Activated T-helper 1 cell treated with anti-CD3 and anti-CD28 coated beads, Interleukin-12 subunit alpha, Interleukin-12 subunit beta, Interleukin-2, Interleukin-4 antibody, amounts not matched to agents 30 ng/mL and 10 ng/mL and 1 ng/mL, durations not matched to agents 14 hours and 24 hours and 36 hours (primary cell): ENCODE measurements at regions not wholly inside any gene's neighbourhood (a gene's known extent, or its start where the extent isn't known, plus 50 kb on each side); places are given as distances from the start of the nearest gene placed in this dataset.
"Not testable (repeated sequence)": the region's sequence is repeated elsewhere in the genome, so short reads cannot be mapped to it uniquely, and the experiment has no call there.

Experiments
- DNase-seq: peaks from one replicate; pipeline ENCODE4 v3.0.0; 2021; ENCODE audit warnings: low spot score
- H3K27ac Mint-ChIP-seq: one replicate; pipeline ENCODE4 v1.8.0; 2021; ENCODE audit warnings: mild to moderate bottlenecking, mixed read lengths
- H3K27me3 Mint-ChIP-seq: one replicate; pipeline ENCODE4 v1.8.0; 2022; ENCODE audit warnings: mild to moderate bottlenecking, moderate library complexity, mixed read lengths; ENCODE audit not compliant: insufficient read depth
- H3K36me3 Mint-ChIP-seq: one replicate; pipeline ENCODE4 v1.8.0; 2021; ENCODE audit warnings: low read depth, mixed read lengths
- H3K4me1 Mint-ChIP-seq: one replicate; pipeline ENCODE4 v1.8.0; 2021; ENCODE audit warnings: low read depth, mixed read lengths
- H3K4me3 Mint-ChIP-seq: one replicate; pipeline ENCODE4 v1.8.0; 2021; ENCODE audit warnings: mild to moderate bottlenecking, moderate library complexity, mixed read lengths
- H3K9me3 Mint-ChIP-seq: one replicate; pipeline ENCODE4 v1.8.0; 2021; ENCODE audit warnings: mixed read lengths
- intact Hi-C: fragments of 100-400 bp; cut with micrococcal nuclease; formaldehyde crosslinking; loops from one replicate; pipeline ENCODE4 v1.15.1; 2024

DNA sequence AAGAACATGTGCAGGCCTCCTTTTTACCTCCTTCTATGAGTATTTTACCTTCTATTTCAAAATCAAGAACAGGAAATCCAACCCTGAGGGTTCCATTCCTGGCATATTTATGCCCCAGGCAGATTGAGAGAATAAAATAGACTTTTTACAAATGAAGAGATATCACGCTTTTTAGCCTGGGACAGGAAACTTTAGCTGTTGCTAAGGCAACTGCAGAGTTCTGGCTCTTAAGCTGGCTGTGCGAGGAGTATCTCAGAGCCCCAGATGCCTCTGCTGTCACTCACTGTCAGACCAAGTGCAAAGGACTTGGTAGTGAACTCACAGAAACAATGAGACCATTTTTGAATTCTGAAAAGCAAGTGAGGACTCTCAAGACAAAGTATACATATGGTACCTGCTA, 69.5 kb upstream of the HSPB3 start:
- H3K27me3 Mint-ChIP-seq: no peaks in the 10 kb centered on the region
- DNase-seq: no peak
- peaks cover 4% of the 10 kb centered on the region for H3K4me1 Mint-ChIP-seq
- peaks cover 2% of the 10 kb centered on the region for H3K36me3 Mint-ChIP-seq
- H3K9me3 Mint-ChIP-seq: peaks cover 3% of the 10 kb centered on the region
- H3K27ac Mint-ChIP-seq: no peak overlapping the region
- intact Hi-C loops: no loop called here
- no peak overlapping the region for H3K4me3 Mint-ChIP-seq

DNA sequence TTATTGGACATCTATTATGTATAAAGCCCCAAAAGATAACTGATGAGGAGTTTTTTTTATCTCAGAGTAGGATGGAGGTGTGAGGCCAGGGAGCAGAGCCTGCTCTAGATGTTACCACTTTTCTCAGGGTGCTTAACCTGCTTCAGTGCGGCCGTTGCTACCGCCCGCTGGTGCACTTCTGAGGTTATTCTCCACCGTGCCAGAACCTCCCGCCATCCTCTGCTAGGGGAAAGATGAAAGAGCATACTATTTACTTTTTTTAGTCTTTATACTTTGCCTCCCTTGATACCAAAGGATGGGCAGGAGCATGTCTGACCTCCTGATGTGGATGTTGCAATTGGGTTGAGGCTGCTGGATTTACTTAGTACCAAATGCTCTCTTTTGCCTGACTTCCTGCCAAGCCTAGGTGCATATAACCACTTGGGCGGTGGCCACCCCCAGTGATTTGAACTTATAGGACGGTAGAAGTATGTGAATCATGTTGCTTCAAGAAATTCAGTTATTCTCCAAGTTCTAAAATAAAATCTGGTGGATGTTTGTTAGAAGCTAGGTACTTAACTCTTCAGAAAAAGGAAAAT, 71.1 kb upstream of the HSPB3 start:
- H3K9me3 Mint-ChIP-seq: peaks cover 3% of the 10 kb centered on the region
- H3K27me3 Mint-ChIP-seq: no peaks in the 10 kb centered on the region
- H3K4me3 Mint-ChIP-seq: no peak overlapping the region
- peaks cover 4% of the 10 kb centered on the region for H3K4me1 Mint-ChIP-seq
- H3K36me3 Mint-ChIP-seq: peaks cover 2% of the 10 kb centered on the region
- DNase-seq: no peak
- intact Hi-C loops: no loop called here
- H3K27ac Mint-ChIP-seq: no peak overlapping the region

DNA sequence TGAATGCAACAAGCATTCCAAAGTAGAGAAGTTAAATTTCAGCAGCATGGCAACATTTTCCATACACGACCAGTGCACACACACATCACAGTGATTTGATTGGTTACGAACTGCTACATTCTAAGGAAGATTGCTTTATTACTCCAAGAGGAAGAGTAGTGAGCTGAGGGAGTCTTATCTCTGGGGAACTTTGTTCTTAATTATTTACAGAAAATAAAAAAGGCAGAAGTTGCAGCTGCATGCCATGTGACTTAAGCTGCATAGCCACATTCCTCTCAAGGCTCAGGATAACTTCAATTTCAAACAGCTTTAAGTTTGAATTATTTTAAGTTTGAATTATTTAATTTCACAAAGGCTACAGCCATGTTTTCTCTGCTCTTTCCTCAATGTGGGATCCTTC, 71.6 kb upstream of the HSPB3 start:
- H3K4me3 Mint-ChIP-seq: no peak overlapping the region
- intact Hi-C loops: no loop called here
- no peaks in the 10 kb centered on the region for H3K27me3 Mint-ChIP-seq
- H3K4me1 Mint-ChIP-seq: no peaks in the 10 kb centered on the region
- DNase-seq: no peak
- H3K36me3 Mint-ChIP-seq: no peaks in the 10 kb centered on the region
- no peaks in the 10 kb centered on the region for H3K9me3 Mint-ChIP-seq
- H3K27ac Mint-ChIP-seq: no peak overlapping the region

GRCh38 chr5:54383225-54383901, 72.1 kb upstream of the HSPB3 start:
- no peak for DNase-seq
- H3K4me3 Mint-ChIP-seq: no peak overlapping the region
- H3K27me3 Mint-ChIP-seq: no peaks in the 10 kb centered on the region
- intact Hi-C loops: no loop called here
- no peaks in the 10 kb centered on the region for H3K9me3 Mint-ChIP-seq
- no peaks in the 10 kb centered on the region for H3K4me1 Mint-ChIP-seq
- no peak overlapping the region for H3K27ac Mint-ChIP-seq
- no peaks in the 10 kb centered on the region for H3K36me3 Mint-ChIP-seq

DNA sequence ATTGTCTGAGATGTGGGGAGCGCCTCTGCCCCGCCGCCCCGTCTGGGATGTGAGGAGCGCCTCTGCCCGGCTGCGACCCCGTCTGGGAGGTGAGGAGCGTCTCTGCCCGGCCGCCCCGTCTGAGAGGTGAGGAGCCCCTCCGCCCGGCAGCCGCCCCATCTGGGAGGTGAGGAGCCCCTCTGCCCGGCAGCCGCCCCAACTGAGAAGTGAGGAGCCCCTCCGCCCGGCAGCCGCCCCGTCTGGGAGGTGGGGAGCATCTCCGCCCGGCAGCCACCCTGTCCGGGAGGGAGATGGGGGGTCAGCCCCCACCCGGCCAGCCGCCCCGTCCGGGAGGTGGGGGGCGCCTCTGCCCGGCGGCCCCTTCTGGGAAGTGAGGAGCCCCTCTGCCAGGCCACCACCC, 70.9 kb upstream of the ARL15 start:
- DNase-seq, H3K36me3 Mint-ChIP-seq, H3K4me1 Mint-ChIP-seq, H3K27ac Mint-ChIP-seq, H3K4me3 Mint-ChIP-seq, intact Hi-C loops, H3K27me3 Mint-ChIP-seq, H3K9me3 Mint-ChIP-seq: not testable (repeated sequence)

- Mint-ChIP-seq H3K4me3 (no peak overlapping the region), H3K27ac (no peak overlapping the region), H3K36me3 (no peaks in the 10 kb centered on the region), H3K4me1 (no peaks in the 10 kb centered on the region), H3K9me3 (no peaks in the 10 kb centered on the region), H3K27me3 (peaks cover 3% of the 10 kb centered on the region)
- DNase-seq: no peak
- intact Hi-C loops: no loop called here
Observed at GRCh38 chr5:54379590-54379989, 69.2 kb upstream of the ARL15 start.

- no peak for DNase-seq
- intact Hi-C loops: no loop called here
- Mint-ChIP-seq H3K27ac (no peak overlapping the region), H3K36me3 (no peaks in the 10 kb centered on the region), H3K4me1 (no peaks in the 10 kb centered on the region), H3K4me3 (no peak overlapping the region), H3K9me3 (no peaks in the 10 kb centered on the region), H3K27me3 (peaks cover 8% of the 10 kb centered on the region)
Observed at GRCh38 chr5:54378707-54379106, 68.3 kb upstream of the ARL15 start.

- H3K27me3 Mint-ChIP-seq, H3K4me3 Mint-ChIP-seq, DNase-seq, intact Hi-C loops, H3K36me3 Mint-ChIP-seq, H3K27ac Mint-ChIP-seq, H3K4me1 Mint-ChIP-seq, H3K9me3 Mint-ChIP-seq: not testable (repeated sequence)
Observed at GRCh38 chr5:54377339-54377738, 67.0 kb upstream of the ARL15 start.

GRCh38 chr5:54370982-54371381, 60.6 kb upstream of the ARL15 start:
- H3K36me3 Mint-ChIP-seq: no peaks in the 10 kb centered on the region

GRCh38 chr5:54367844-54368243, 57.5 kb upstream of the ARL15 start:
- Mint-ChIP-seq H3K36me3 (no peaks in the 10 kb centered on the region), H3K27me3 (peaks cover 2% of the 10 kb centered on the region), H3K4me1 (no peaks in the 10 kb centered on the region), H3K27ac (no peak overlapping the region), H3K9me3 (no peaks in the 10 kb centered on the region), H3K4me3 (no peak overlapping the region)
- intact Hi-C loops: no loop called here
- no peak for DNase-seq

More at GRCh38 chr5:54370982-54371381, 60.6 kb upstream of the ARL15 start:
- Mint-ChIP-seq H3K4me1 (no peaks in the 10 kb centered on the region), H3K9me3 (no peaks in the 10 kb centered on the region), H3K27me3 (peaks cover 9% of the 10 kb centered on the region), H3K4me3 (no peak overlapping the region), H3K27ac (no peak overlapping the region)
- no peak for DNase-seq
- intact Hi-C loops: no loop called here

GRCh38 chr5:54366707-54367106, 56.3 kb upstream of the ARL15 start:
- H3K36me3 Mint-ChIP-seq: no peaks in the 10 kb centered on the region
- DNase-seq: no peak
- intact Hi-C loops: no loop called here
- H3K4me3 Mint-ChIP-seq: no peak overlapping the region
- peaks cover 3% of the 10 kb centered on the region for H3K27me3 Mint-ChIP-seq
- no peak overlapping the region for H3K27ac Mint-ChIP-seq
- no peaks in the 10 kb centered on the region for H3K4me1 Mint-ChIP-seq
- H3K9me3 Mint-ChIP-seq: no peaks in the 10 kb centered on the region

GRCh38 chr5:54363669-54364068, 53.3 kb upstream of the ARL15 start:
- Mint-ChIP-seq H3K27ac (no peak overlapping the region), H3K36me3 (no peaks in the 10 kb centered on the region), H3K9me3 (no peaks in the 10 kb centered on the region), H3K27me3 (peaks cover 3% of the 10 kb centered on the region), H3K4me1 (no peaks in the 10 kb centered on the region), H3K4me3 (no peak overlapping the region)
- no peak for DNase-seq
- intact Hi-C loops: no loop called here

- Mint-ChIP-seq H3K4me3 (no peak overlapping the region), H3K27me3 (peaks cover 3% of the 10 kb centered on the region)
Observed at GRCh38 chr5:54362992-54363625, 52.7 kb upstream of the ARL15 start.

More at GRCh38 chr5:54362992-54363625, 52.7 kb upstream of the ARL15 start:
- DNase-seq: no peak
- intact Hi-C loops: no loop called here
- Mint-ChIP-seq H3K36me3 (no peaks in the 10 kb centered on the region), H3K4me1 (no peaks in the 10 kb centered on the region), H3K27ac (no peak overlapping the region), H3K9me3 (no peaks in the 10 kb centered on the region)
